BLaER1 treated with 17β-estradiol and CSF1 and Interleukin-3, amounts not matched to agents 10 nM and 100 nM (cell line): ENCODE measurements at regions not wholly inside any gene's neighbourhood (a gene's known extent, or its start where the extent isn't known, plus 50 kb on each side); places are given as distances from the start of the nearest gene placed in this dataset.
A peak's percentile ranks its signal among the peaks of the same experiment; 100 is the strongest.

Experiments used
- H3K27ac ChIP-seq, 11 experiments: shearing (Covaris generic); formaldehyde crosslinking; 2 replicates each; pipeline ENCODE4 v1.8.1; 2022
- H3K27me3 ChIP-seq, 11 experiments: shearing (Covaris generic); formaldehyde crosslinking; 2 replicates each; pipeline ENCODE4 v1.8.1; 2022
- H3K36me3 ChIP-seq, 11 experiments: shearing (Covaris generic); formaldehyde crosslinking; 2 replicates each; pipeline ENCODE4 v1.8.1; 2022
- H3K4me1 ChIP-seq, 10 experiments: shearing (Covaris generic); formaldehyde crosslinking; 2 replicates each; pipeline ENCODE4 v1.8.1; 2022
- H3K4me2 ChIP-seq, 11 experiments: shearing (Covaris generic); formaldehyde crosslinking; 2 replicates each; pipeline ENCODE4 v1.8.1; 2022
- H3K4me3 ChIP-seq, 10 experiments: shearing (Covaris generic); formaldehyde crosslinking; 2 replicates each; pipeline ENCODE4 v1.8.1; 2022
- H3K9ac ChIP-seq, 11 experiments: shearing (Covaris generic); formaldehyde crosslinking; 2 replicates each; pipeline ENCODE4 v1.8.1; 2022
- H3K9me3 ChIP-seq, 11 experiments: shearing (Covaris generic); formaldehyde crosslinking; replicated peaks in 1 of 11; 2 replicates each; pipeline ENCODE4 v1.8.1; 2022
- H4K20me1 ChIP-seq, 11 experiments: shearing (Covaris generic); formaldehyde crosslinking; 2 replicates each; pipeline ENCODE4 v1.8.1; 2022
- Cebpa-rat ChIP-seq, 11 experiments: shearing (Covaris generic); IDR thresholded peaks; 2 replicates each; pipeline ENCODE4 v1.8.1; 2022

GRCh38 chr3:34268032-34268709, 469.7 kb downstream of the PDCD6IP start:
- no peak overlapping the region for H3K9ac ChIP-seq
- TF ChIP-seq Cebpa-rat (IDR thresholded peaks at IDR 0.05): no peak

GRCh38 chr3:34275811-34276210, 477.4 kb downstream of the PDCD6IP start:
- Histone ChIP-seq H3K27me3 (no peaks in the 10 kb centered on the region), H3K36me3 (no peaks in the 10 kb centered on the region), H3K9me3 (peaks cover 0 to 13% (median 0%) of the 10 kb centered on the region in 11 experiments; a peak in 6 of 22 replicates), H3K4me3 (no peak overlapping the region), H3K4me2 (no peak overlapping the region), H3K4me1 (0 out of 20 replicates have a peak, but pooled peaks cover 0 to 4% (median 0%) of the 10 kb centered on the region in 10 experiments), H3K9ac (no peak overlapping the region), H4K20me1 (no peaks in the 10 kb centered on the region), H3K27ac (no peak overlapping the region)
- TF ChIP-seq Cebpa-rat (IDR thresholded peaks at IDR 0.05): no peak

More at GRCh38 chr3:34268032-34268709, 469.7 kb downstream of the PDCD6IP start:
- Histone ChIP-seq H3K27me3 (no peaks in the 10 kb centered on the region), H4K20me1 (no peaks in the 10 kb centered on the region), H3K27ac (no peak overlapping the region), H3K4me2 (peak overlapping the region; percentile 4 to 56 (median 48); a peak in 17 of 22 replicates), H3K4me1 (peaks cover 31 to 37% (median 33%) of the 10 kb centered on the region in 10 experiments), H3K9me3 (peaks cover 0 to 8% (median 0%) of the 10 kb centered on the region in 11 experiments; a peak in 5 of 22 replicates), H3K36me3 (no peaks in the 10 kb centered on the region), H3K4me3 (no peak overlapping the region)

DNA sequence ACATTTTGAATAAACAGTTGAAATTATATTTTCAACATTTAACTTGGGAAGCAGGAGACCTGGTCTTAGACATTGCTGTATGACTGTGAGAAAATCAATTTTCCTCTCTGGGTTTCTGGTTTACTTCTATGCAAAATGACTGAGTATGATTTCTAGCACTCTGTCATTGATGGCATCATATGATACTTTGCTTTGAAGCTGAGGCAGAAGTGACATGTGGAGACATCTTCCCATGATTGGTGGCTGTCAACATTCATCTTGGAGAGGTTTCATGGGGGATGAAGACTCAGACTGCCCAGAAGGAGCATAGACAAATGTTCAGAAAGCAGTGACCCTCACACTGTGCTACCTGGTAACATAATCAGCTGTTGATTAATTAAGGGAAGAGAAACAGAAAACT, 477.9 kb downstream of the PDCD6IP start:
- Histone ChIP-seq H3K27me3 (no peaks in the 10 kb centered on the region), H3K9me3 (peaks cover 0 to 13% (median 0%) of the 10 kb centered on the region in 11 experiments; a peak in 6 of 22 replicates), H3K36me3 (no peaks in the 10 kb centered on the region), H3K27ac (no peak overlapping the region), H4K20me1 (no peaks in the 10 kb centered on the region), H3K4me3 (no peak overlapping the region), H3K4me1 (0 out of 20 replicates have a peak, but pooled peaks cover 0 to 4% (median 0%) of the 10 kb centered on the region in 10 experiments), H3K9ac (no peak overlapping the region), H3K4me2 (no peak overlapping the region)
- no peak for TF ChIP-seq Cebpa-rat (IDR thresholded peaks at IDR 0.05)

DNA sequence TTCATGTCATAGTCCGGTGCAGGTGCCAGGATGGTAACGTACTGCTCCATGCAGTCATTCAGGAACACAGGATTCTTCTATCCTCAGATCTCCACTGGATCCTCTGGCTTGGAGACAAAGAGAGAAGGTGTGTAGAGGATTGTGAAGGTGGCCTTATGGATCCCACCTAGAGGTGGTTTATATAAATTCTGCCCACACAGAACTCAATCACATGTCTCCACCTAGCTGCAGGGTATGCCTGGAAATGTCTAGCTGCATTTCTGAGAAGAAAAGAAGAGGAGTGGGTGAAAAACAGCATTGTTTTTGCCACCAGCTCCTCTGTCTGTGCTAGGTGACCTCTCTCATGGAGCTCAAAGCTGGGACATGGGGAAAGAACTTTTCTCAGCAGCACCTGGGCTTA, 478.7 kb downstream of the PDCD6IP start:
- no peak overlapping the region for H3K4me2 ChIP-seq
- no peak for TF ChIP-seq Cebpa-rat (IDR thresholded peaks at IDR 0.05)
- no peaks in the 10 kb centered on the region for H3K27me3 ChIP-seq
- 0 out of 20 replicates have a peak, but pooled peaks cover 0 to 4% (median 0%) of the 10 kb centered on the region in 10 experiments for H3K4me1 ChIP-seq
- H3K4me3 ChIP-seq: no peak overlapping the region
- no peak overlapping the region for H3K27ac ChIP-seq
- H3K9me3 ChIP-seq: peaks cover 0 to 13% (median 0%) of the 10 kb centered on the region in 11 experiments; a peak in 5 of 22 replicates
- no peaks in the 10 kb centered on the region for H3K36me3 ChIP-seq
- no peak overlapping the region for H3K9ac ChIP-seq
- H4K20me1 ChIP-seq: no peaks in the 10 kb centered on the region

- H3K9ac ChIP-seq: no peak overlapping the region
- 0 out of 20 replicates have a peak, but pooled peaks cover 0 to 4% (median 0%) of the 10 kb centered on the region in 10 experiments for H3K4me1 ChIP-seq
- H3K27ac ChIP-seq: no peak overlapping the region
- TF ChIP-seq Cebpa-rat (IDR thresholded peaks at IDR 0.05): no peak
- no peaks in the 10 kb centered on the region for H4K20me1 ChIP-seq
- no peak overlapping the region for H3K4me3 ChIP-seq
- H3K36me3 ChIP-seq: no peaks in the 10 kb centered on the region
- 0 out of 22 replicates have a peak, but pooled peaks cover 0 to under 1% (median 0%) of the 10 kb centered on the region in 11 experiments for H3K9me3 ChIP-seq
- H3K4me2 ChIP-seq: no peak overlapping the region
- H3K27me3 ChIP-seq: no peaks in the 10 kb centered on the region
Measured at GRCh38 chr3:34279901-34280300, 481.5 kb downstream of the PDCD6IP start.

DNA sequence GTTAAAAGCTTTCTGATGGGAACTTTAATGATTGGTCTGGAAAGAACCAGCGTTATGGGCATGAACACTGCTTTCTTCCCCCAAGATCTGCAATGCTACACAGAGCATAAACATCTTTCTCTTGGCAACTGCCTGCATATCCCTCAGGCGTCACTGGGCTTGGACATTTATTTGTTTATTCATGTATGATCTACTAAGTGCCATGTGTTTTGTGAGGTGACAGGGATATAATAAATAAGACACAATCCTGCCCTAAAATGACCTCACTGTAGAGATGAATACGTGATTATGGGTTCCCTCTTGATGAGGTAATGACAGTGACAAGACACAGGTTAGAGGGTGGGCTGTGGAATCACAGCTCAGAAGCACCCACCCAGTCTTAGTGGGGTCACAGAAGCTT, 485.3 kb downstream of the PDCD6IP start:
- no peak for TF ChIP-seq Cebpa-rat (IDR thresholded peaks at IDR 0.05)
- Histone ChIP-seq H3K4me3 (no peak overlapping the region), H3K4me2 (no peak overlapping the region), H3K9me3 (peaks cover 0 to 5% (median 0%) of the 10 kb centered on the region in 11 experiments; a peak in 2 of 22 replicates), H3K27ac (no peak overlapping the region), H3K9ac (no peak overlapping the region), H3K4me1 (peaks cover 0 to 8% (median 0%) of the 10 kb centered on the region in 10 experiments; a peak in 1 of 20 replicates), H4K20me1 (no peaks in the 10 kb centered on the region), H3K36me3 (no peaks in the 10 kb centered on the region), H3K27me3 (no peaks in the 10 kb centered on the region)

GRCh38 chr3:34284959-34285826, 486.8 kb downstream of the PDCD6IP start:
- Histone ChIP-seq H3K4me1 (peaks cover 0 to 5% (median 0%) of the 10 kb centered on the region in 10 experiments; a peak in 6 of 20 replicates), H3K9me3 (peaks cover 0 to 5% (median 0%) of the 10 kb centered on the region in 11 experiments; a peak in 2 of 22 replicates), H3K36me3 (no peaks in the 10 kb centered on the region), H3K4me2 (no peak overlapping the region), H3K27ac (no peak overlapping the region), H3K9ac (no peak overlapping the region), H4K20me1 (no peaks in the 10 kb centered on the region), H3K4me3 (no peak overlapping the region), H3K27me3 (no peaks in the 10 kb centered on the region)
- no peak for TF ChIP-seq Cebpa-rat (IDR thresholded peaks at IDR 0.05)

GRCh38 chr3:34285827-34286188, 487.4 kb downstream of the PDCD6IP start:
- Histone ChIP-seq H3K4me2 (no peak overlapping the region), H4K20me1 (no peaks in the 10 kb centered on the region), H3K4me3 (no peak overlapping the region), H3K27ac (no peak overlapping the region), H3K9ac (no peak overlapping the region), H3K4me1 (peaks cover 0 to 8% (median 0%) of the 10 kb centered on the region in 10 experiments; a peak in 6 of 20 replicates), H3K9me3 (peaks cover 0 to 5% (median 0%) of the 10 kb centered on the region in 11 experiments; a peak in 2 of 22 replicates), H3K36me3 (no peaks in the 10 kb centered on the region), H3K27me3 (no peaks in the 10 kb centered on the region)
- TF ChIP-seq Cebpa-rat (IDR thresholded peaks at IDR 0.05): no peak
